ENCODE measurements at regions not wholly inside any gene's neighbourhood (a gene's known extent, or its start where the extent isn't known, plus 50 kb on each side); places are given as distances from the start of the nearest gene placed in this dataset.

DNA sequence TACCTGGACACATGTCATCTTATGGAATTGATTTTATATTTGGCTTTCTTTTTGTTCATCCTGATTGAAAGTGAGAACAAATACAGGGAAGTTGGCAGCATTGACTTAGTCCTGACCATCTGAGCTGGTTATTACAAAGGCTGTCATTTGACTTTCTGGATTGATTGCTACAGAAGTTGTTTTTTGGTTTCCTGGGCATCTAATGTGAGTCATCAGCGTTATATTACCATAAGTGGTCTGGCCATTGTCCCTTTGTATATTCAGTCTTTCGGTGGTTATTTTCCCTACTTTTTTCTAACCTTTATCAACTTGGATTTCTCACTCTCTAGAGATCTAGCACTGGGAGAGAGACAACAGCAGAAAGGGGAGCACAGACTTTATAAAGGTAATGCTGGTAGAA, 1646.5 kb downstream of the MRPL39 start:
- no peaks in the 10 kb centered on the region for H3K36me3 ChIP-seq
- no peak overlapping the region for H3K4me3 ChIP-seq
- WGBS, 2 donors (ENCODE audit: low coverage in 1 of 2) = 84 to 92% methylated on average over 2 of the region's 2 CpGs
- intact Hi-C loops (cut with DNase I; ENCODE audit: low total_unique reads) (no loop called here), in situ Hi-C loops (cut with MboI; ENCODE audit: low pct_ligation_motif_present in 1 of 4, low pct_unique_long_range_greater_than_20kb in 1 of 4, low sequenced_read_pairs in 3 of 4) (no loop called here)
- H3K27ac ChIP-seq = no peak overlapping the region
- no peaks in the 10 kb centered on the region for H3K9me3 ChIP-seq
- no peaks in the 10 kb centered on the region for H3K4me1 ChIP-seq
- DNase-seq = no peak
- no peaks in the 10 kb centered on the region for H3K27me3 ChIP-seq
- TF ChIP-seq POLR2AphosphoS5 (IDR thresholded peaks at IDR 0.05) (no peak), EP300 (IDR thresholded peaks at IDR 0.05; ENCODE audit: low read depth) (no peak), POLR2A (IDR thresholded peaks at IDR 0.05) (no peak)
- TF ChIP-seq, protein P1, sequence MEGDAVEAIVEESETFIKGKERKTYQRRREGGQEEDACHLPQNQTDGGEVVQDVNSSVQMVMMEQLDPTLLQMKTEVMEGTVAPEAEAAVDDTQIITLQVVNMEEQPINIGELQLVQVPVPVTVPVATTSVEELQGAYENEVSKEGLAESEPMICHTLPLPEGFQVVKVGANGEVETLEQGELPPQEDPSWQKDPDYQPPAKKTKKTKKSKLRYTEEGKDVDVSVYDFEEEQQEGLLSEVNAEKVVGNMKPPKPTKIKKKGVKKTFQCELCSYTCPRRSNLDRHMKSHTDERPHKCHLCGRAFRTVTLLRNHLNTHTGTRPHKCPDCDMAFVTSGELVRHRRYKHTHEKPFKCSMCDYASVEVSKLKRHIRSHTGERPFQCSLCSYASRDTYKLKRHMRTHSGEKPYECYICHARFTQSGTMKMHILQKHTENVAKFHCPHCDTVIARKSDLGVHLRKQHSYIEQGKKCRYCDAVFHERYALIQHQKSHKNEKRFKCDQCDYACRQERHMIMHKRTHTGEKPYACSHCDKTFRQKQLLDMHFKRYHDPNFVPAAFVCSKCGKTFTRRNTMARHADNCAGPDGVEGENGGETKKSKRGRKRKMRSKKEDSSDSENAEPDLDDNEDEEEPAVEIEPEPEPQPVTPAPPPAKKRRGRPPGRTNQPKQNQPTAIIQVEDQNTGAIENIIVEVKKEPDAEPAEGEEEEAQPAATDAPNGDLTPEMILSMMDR (IDR thresholded peaks at IDR 0.05) = no peak

DNA sequence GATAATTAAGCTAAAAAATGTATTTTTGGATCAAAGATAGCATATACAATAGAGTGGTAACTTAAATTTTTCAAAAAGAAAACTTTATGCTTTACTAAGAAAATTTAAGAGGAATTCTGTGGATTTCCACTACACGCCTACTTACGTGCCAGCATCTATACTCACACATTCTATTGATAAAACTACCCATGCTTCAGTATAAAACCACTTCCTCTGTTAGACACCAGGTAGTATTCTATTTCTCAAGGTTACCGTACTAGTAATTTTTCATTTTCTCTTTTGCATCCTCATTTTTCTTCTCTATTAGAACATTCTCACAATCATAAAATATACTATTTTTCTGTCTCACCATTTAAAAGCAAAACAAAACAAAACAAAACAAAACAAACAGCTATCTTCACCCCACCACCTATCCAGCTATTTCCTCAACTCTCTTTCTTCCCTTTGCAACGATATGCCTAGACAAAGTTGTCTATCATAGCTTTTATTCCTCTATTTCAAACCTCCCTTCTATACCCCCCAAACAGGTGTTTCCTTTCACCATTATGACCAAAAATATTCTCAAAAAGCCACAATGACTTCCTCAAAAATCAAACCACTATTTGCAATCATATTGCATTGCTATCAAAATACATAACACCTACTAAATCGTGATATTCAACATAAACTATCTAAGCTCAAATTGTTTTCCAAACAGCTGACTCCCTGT, 1652.0 kb downstream of the MRPL39 start:
- WGBS, 2 donors (ENCODE audit: low coverage in 1 of 2) = 52 to 67% methylated on average over 5 of the region's 5 CpGs
- H3K27ac ChIP-seq = no peak overlapping the region
- no peaks in the 10 kb centered on the region for H3K9me3 ChIP-seq
- no peak overlapping the region for H3K4me3 ChIP-seq
- DNase-seq = no peak
- TF ChIP-seq POLR2A (IDR thresholded peaks at IDR 0.05) = no peak
- intact Hi-C loops (cut with DNase I; ENCODE audit: low total_unique reads) = no loop called here
- no peaks in the 10 kb centered on the region for H3K27me3 ChIP-seq
- in situ Hi-C loops (cut with MboI; ENCODE audit: low pct_ligation_motif_present in 1 of 4, low pct_unique_long_range_greater_than_20kb in 1 of 4, low sequenced_read_pairs in 3 of 4) = no loop called here
- H3K4me1 ChIP-seq = no peaks in the 10 kb centered on the region
- no peaks in the 10 kb centered on the region for H3K36me3 ChIP-seq

DNA sequence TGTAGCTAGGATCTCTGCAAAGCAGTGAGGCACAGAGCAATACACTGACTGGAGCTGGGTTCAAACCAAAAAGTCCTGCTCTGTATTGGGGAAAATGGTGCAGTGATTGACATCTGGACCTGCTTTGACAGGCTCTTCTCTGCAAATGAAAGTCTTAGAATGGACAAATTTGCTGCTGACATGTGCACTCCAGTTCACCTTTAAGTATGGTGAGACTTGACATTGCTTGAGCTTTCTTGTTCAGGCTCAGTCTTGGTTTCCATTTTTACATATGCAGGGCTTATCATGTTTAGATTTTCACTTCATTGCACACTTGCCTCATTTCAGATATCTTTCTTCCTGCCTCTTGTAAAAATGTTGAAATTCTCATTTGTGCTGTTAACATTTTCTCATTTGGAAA, 1655.0 kb downstream of the MRPL39 start:
- no peak overlapping the region for H3K4me3 ChIP-seq
- DNase-seq = no peak
- H3K4me1 ChIP-seq = no peaks in the 10 kb centered on the region
- H3K27ac ChIP-seq = no peak overlapping the region
- intact Hi-C loops (cut with DNase I; ENCODE audit: low total_unique reads) (no loop called here), in situ Hi-C loops (cut with MboI; ENCODE audit: low pct_ligation_motif_present in 1 of 4, low pct_unique_long_range_greater_than_20kb in 1 of 4, low sequenced_read_pairs in 3 of 4) (no loop called here)
- H3K9me3 ChIP-seq = no peaks in the 10 kb centered on the region
- TF ChIP-seq, protein P1 (IDR thresholded peaks at IDR 0.05) = no peak
- no peak for TF ChIP-seq POLR2A (IDR thresholded peaks at IDR 0.05)
- no peak for TF ChIP-seq POLR2AphosphoS5 (IDR thresholded peaks at IDR 0.05)
- TF ChIP-seq EP300 (IDR thresholded peaks at IDR 0.05; ENCODE audit: low read depth) = no peak
- no peaks in the 10 kb centered on the region for H3K36me3 ChIP-seq
- no peaks in the 10 kb centered on the region for H3K27me3 ChIP-seq

DNA sequence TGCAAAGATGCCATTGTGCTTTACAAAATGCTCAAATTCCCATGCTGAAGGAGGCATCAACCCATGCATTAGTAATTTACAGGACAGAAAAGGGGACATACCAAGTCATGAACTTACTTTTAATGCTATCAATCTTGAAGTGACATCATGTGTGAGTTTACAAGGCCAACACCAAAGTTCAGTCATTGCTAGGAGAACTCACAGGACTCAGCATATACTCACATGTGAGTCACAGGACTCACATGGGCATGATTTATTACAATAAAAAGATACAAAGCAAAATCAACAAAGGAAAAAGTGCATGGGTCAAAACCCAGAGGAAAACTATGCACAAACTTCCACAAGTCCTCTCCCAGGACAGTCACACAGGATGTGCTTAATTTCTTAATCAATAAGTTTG, 1656.0 kb downstream of the MRPL39 start:
- intact Hi-C loops (cut with DNase I; ENCODE audit: low total_unique reads) = no loop called here
- H3K27me3 ChIP-seq = no peaks in the 10 kb centered on the region
- no peaks in the 10 kb centered on the region for H3K9me3 ChIP-seq
- H3K4me1 ChIP-seq = no peaks in the 10 kb centered on the region
- in situ Hi-C loops (cut with MboI; ENCODE audit: low pct_ligation_motif_present in 1 of 4, low pct_unique_long_range_greater_than_20kb in 1 of 4, low sequenced_read_pairs in 3 of 4) = no loop called here
- H3K4me3 ChIP-seq = no peak overlapping the region
- no peak for DNase-seq
- TF ChIP-seq EP300 (IDR thresholded peaks at IDR 0.05; ENCODE audit: low read depth) = no peak
- TF ChIP-seq, protein P1 (IDR thresholded peaks at IDR 0.05) = no peak
- TF ChIP-seq POLR2A (IDR thresholded peaks at IDR 0.05) = no peak
- H3K36me3 ChIP-seq = no peaks in the 10 kb centered on the region
- H3K27ac ChIP-seq = no peak overlapping the region

DNA sequence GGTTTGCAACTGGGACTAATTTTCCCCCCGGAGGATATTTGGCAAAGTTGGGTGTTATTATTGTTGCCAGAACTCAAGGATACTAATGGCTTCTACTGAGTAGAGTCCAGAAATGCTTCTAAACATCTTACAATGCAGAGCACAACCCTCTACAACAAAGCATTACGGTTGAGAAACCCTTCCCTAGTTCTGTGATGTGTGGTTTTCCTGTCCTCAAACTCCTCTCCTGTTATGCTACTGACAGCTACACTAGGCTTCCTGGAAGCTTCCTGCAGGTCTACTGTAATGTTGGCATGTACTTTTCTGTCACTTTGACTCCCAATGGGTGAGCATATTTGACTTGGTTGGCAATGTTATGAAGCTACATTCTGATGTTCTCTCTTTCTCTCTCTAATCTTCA, 1656.9 kb downstream of the MRPL39 start:
- no peak for DNase-seq
- Histone ChIP-seq H3K27ac (no peak overlapping the region), H3K4me1 (no peaks in the 10 kb centered on the region), H3K4me3 (no peak overlapping the region), H3K9me3 (no peaks in the 10 kb centered on the region), H3K36me3 (no peaks in the 10 kb centered on the region), H3K27me3 (no peaks in the 10 kb centered on the region)
- TF ChIP-seq, protein P1 (IDR thresholded peaks at IDR 0.05) = no peak
- TF ChIP-seq POLR2AphosphoS5 (IDR thresholded peaks at IDR 0.05) (no peak), EP300 (IDR thresholded peaks at IDR 0.05; ENCODE audit: low read depth) (no peak), POLR2A (IDR thresholded peaks at IDR 0.05) (no peak)
- 50 to 78% methylated on average over 1 to 2 of the region's 2 CpGs for WGBS, 2 donors (ENCODE audit: low coverage in 1 of 2)
- in situ Hi-C loops (cut with MboI; ENCODE audit: low pct_ligation_motif_present in 1 of 4, low pct_unique_long_range_greater_than_20kb in 1 of 4, low sequenced_read_pairs in 3 of 4) (no loop called here), intact Hi-C loops (cut with DNase I; ENCODE audit: low total_unique reads) (no loop called here)

Measured in transverse colon (tissue), 4 donors.